GM20000 (cell line): ENCODE measurements at regions not wholly inside any gene's neighbourhood (a gene's known extent, or its start where the extent isn't known, plus 50 kb on each side); places are given as distances from the start of the nearest gene placed in this dataset.

Experiments
- DNase-seq: peaks from one replicate; pipeline ENCODE4 v3.0.0; 2012; ENCODE audit warnings: low spot score
- CTCF ChIP-seq: IDR thresholded peaks from 2 replicates; pipeline ENCODE4 v1.5.1; 2012; ENCODE audit warnings: mild to moderate bottlenecking, control low read depth; ENCODE audit errors: extremely low read depth, missing control alignments

GRCh38 chr20:17871181-17871580 is 97.4 kb downstream of the SNX5 start:
- DNase-seq: no peak
- TF ChIP-seq CTCF: no peak

GRCh38 chr20:17870086-17870740 is 98.4 kb downstream of the SNX5 start:
- no peak for DNase-seq
- TF ChIP-seq CTCF: no peak

GRCh38 chr20:17869295-17869994 is 99.1 kb downstream of the SNX5 start:
- no peak for TF ChIP-seq CTCF
- no peak for DNase-seq

GRCh38 chr20:17868700-17869231 is 99.8 kb downstream of the SNX5 start:
- no peak for TF ChIP-seq CTCF
- DNase-seq: no peak

GRCh38 chr20:17868151-17868550 is 100.4 kb downstream of the SNX5 start:
- no peak for DNase-seq
- TF ChIP-seq CTCF: no peak

- no peak for TF ChIP-seq CTCF
- no peak for DNase-seq
Observed at GRCh38 chr20:17867131-17867925, 101.3 kb downstream of the SNX5 start.
